H1 (cell line): ENCODE measurements at regions not wholly inside any gene's neighbourhood (a gene's known extent, or its start where the extent isn't known, plus 50 kb on each side); places are given as distances from the start of the nearest gene placed in this dataset.
A peak's percentile ranks its signal among the peaks of the same experiment; 100 is the strongest.

Experiments used
- CTCF ChIA-PET: fragments of 300-600 bp; sonication (Branson Sonifier 250); formaldehyde crosslinking; loops from one replicate; lab custom pipeline; 2021; ENCODE audit not compliant: partially characterized antibody; lab: Charles Lee
- POLR2A ChIA-PET: fragments of 300-600 bp; sonication (Branson Sonifier 250); formaldehyde crosslinking; loops from one replicate; lab custom pipeline; 2021; ENCODE audit warnings: inconsistent platforms; ENCODE audit not compliant: partially characterized antibody; lab: Charles Lee
- DNase-seq, 2 experiments: peaks; one replicate each; pipeline versions ENCODE4 v3.0.0 to v3.0.0-alpha.2; 2010 to 2022; ENCODE audit warnings: low spot score in 2 of 2, low read depth in 1 of 2, mixed read lengths in 1 of 2
- FAIRE-seq: peaks from 2 replicates; lab custom pipeline; 2011; peaks lifted over from hg19 to GRCh38; lab: Jason Lieb, UNC
- H2AFZ ChIP-seq: 2 replicates; pipeline ENCODE4 v1.8.1; 2012; ENCODE audit warnings: low read length, inconsistent platforms
- H2AK5ac ChIP-seq: 2 replicates; pipeline ENCODE4 v1.6.1; 2013; ENCODE audit warnings: low read depth, low read length
- H2BK120ac ChIP-seq: replicated peaks from 2 replicates; pipeline ENCODE3; 2013; ENCODE audit warnings: low read depth, low read length, inconsistent platforms
- H2BK12ac ChIP-seq: 2 replicates; pipeline ENCODE4 v1.6.1; 2013; ENCODE audit warnings: low read depth, low read length
- H2BK15ac ChIP-seq: 2 replicates; pipeline ENCODE4 v1.6.1; 2013; ENCODE audit warnings: low read length
- H2BK20ac ChIP-seq: 2 replicates; pipeline ENCODE4 v1.6.1; 2013; ENCODE audit warnings: low read length
- H2BK5ac ChIP-seq: 2 replicates; pipeline ENCODE4 v1.6.1; 2013; ENCODE audit warnings: low read depth, low read length
- H3K14ac ChIP-seq: 2 replicates; pipeline ENCODE4 v1.6.1; 2013; ENCODE audit warnings: inconsistent platforms; ENCODE audit not compliant: insufficient read length
- H3K18ac ChIP-seq: 2 replicates; pipeline ENCODE4 v1.6.1; 2013; ENCODE audit warnings: low read length; ENCODE audit errors: extremely low read depth
- H3K23ac ChIP-seq: 2 replicates; pipeline ENCODE4 v1.6.1; 2013; ENCODE audit warnings: inconsistent platforms; ENCODE audit not compliant: insufficient read length
- H3K23me2 ChIP-seq: 2 replicates; pipeline ENCODE4 v1.6.1; 2013; ENCODE audit warnings: low read depth, low read length
- H3K27ac ChIP-seq: 2 replicates; pipeline ENCODE4 v1.6.1; 2011; ENCODE audit warnings: low read depth, low read length, inconsistent platforms
- H3K27me3 ChIP-seq, 4 experiments: replicated peaks in 1 of 4; 1 replicate in 1 of 4; 2 replicates in 3 of 4; pipeline versions ENCODE4 v1.6.1 to v1.8.1; 2011 to 2013; ENCODE audit warnings: low read length in 3 of 4, mild to moderate bottlenecking in 3 of 4, inconsistent platforms in 2 of 4, mixed read lengths in 2 of 4, moderate library complexity in 1 of 4; ENCODE audit not compliant: control insufficient read depth in 3 of 4, insufficient read depth in 3 of 4; ENCODE audit errors: extremely low read depth in 1 of 4
- H3K36me3 ChIP-seq, 4 experiments: 2 replicates each; pipeline versions ENCODE4 v1.6.1 to v1.8.1; 2011 to 2013; ENCODE audit warnings: mild to moderate bottlenecking in 4 of 4, low read length in 3 of 4, moderate library complexity in 2 of 4, control low read depth in 1 of 4, inconsistent platforms in 1 of 4; ENCODE audit not compliant: insufficient read depth in 4 of 4, control insufficient read depth in 2 of 4
- H3K4ac ChIP-seq: replicated peaks from 2 replicates; pipeline ENCODE3; 2013; ENCODE audit warnings: low read length, low read depth, mixed read lengths, inconsistent platforms; ENCODE audit not compliant: insufficient read length
- H3K4me1 ChIP-seq, 4 experiments: replicated peaks in 1 of 4; 1 replicate in 1 of 4; 2 replicates in 3 of 4; pipeline versions ENCODE4 v1.6.1 to v1.8.1; 2011 to 2013; ENCODE audit warnings: low read length in 3 of 4, inconsistent platforms in 2 of 4, mixed read lengths in 1 of 4; ENCODE audit not compliant: insufficient read depth in 4 of 4, control insufficient read depth in 3 of 4
- H3K4me2 ChIP-seq, 2 experiments: 2 replicates each; pipeline versions ENCODE4 v1.6.1 to v1.8.1; 2011 to 2013; ENCODE audit warnings: low read depth in 2 of 2, low read length in 2 of 2, control low read depth in 1 of 2, inconsistent platforms in 1 of 2, mild to moderate bottlenecking in 1 of 2; ENCODE audit not compliant: insufficient read depth in 1 of 2
- H3K4me3 ChIP-seq, 4 experiments: fragments of 200-600, 300-600 bp in 1 of 4; sonication (generic), shearing (Covaris generic), sonication (Bioruptor Twin) in 1 of 4; 2 replicates each; pipeline versions ENCODE4 v1.5.1 to v1.8.1; 2011 to 2016; ENCODE audit warnings: low read length in 4 of 4, low read depth in 3 of 4, control low read depth in 2 of 4, inconsistent platforms in 2 of 4, mild to moderate bottlenecking in 2 of 4, mixed read lengths in 1 of 4, moderate library complexity in 1 of 4; ENCODE audit not compliant: insufficient read depth in 2 of 4; ENCODE audit errors: extremely low read depth in 1 of 4
- H3K56ac ChIP-seq: replicated peaks from 2 replicates; pipeline ENCODE3; 2013; ENCODE audit warnings: low read depth, mild to moderate bottlenecking, mixed read lengths, low read length, inconsistent platforms; ENCODE audit not compliant: insufficient read length
- H3K79me1 ChIP-seq: 2 replicates; pipeline ENCODE4 v1.6.1; 2013; ENCODE audit warnings: low read depth, low read length, control low read depth
- H3K79me2 ChIP-seq, 2 experiments: 2 replicates each; pipeline versions ENCODE4 v1.6.1 to v1.8.1; 2012 to 2013; ENCODE audit warnings: low read length in 2 of 2, mild to moderate bottlenecking in 2 of 2, inconsistent platforms in 1 of 2; ENCODE audit not compliant: insufficient read depth in 2 of 2, control insufficient read depth in 1 of 2
- H3K9ac ChIP-seq, 4 experiments: replicated peaks in 1 of 4; 1 replicate in 1 of 4; 2 replicates in 3 of 4; pipeline versions ENCODE4 v1.6.1 to v1.8.1; 2011 to 2013; ENCODE audit warnings: low read depth in 3 of 4, low read length in 3 of 4, control low read depth in 2 of 4, mild to moderate bottlenecking in 2 of 4, moderate library complexity in 2 of 4, inconsistent platforms in 1 of 4; ENCODE audit errors: extremely low read depth in 1 of 4
- H3K9me3 ChIP-seq, 2 experiments: 2 replicates each; pipeline versions ENCODE4 v1.6.1 to v1.8.1; 2012 to 2013; ENCODE audit warnings: mild to moderate bottlenecking in 2 of 2, moderate library complexity in 2 of 2, control low read depth in 1 of 2, inconsistent platforms in 1 of 2, low read depth in 1 of 2, low read length in 1 of 2, mixed read lengths in 1 of 2; ENCODE audit not compliant: insufficient read depth in 2 of 2
- H4K20me1 ChIP-seq, 2 experiments: replicated peaks in 1 of 2; 2 replicates each; pipeline versions ENCODE3 to v1.8.1; 2011 to 2013; ENCODE audit warnings: inconsistent platforms in 2 of 2, low read length in 2 of 2, mild to moderate bottlenecking in 1 of 2; ENCODE audit not compliant: insufficient read depth in 2 of 2, control insufficient read depth in 1 of 2
- H4K5ac ChIP-seq: 2 replicates; pipeline ENCODE4 v1.6.1; 2013; ENCODE audit warnings: low read length, low read depth, mixed read lengths, inconsistent platforms; ENCODE audit not compliant: insufficient read length
- H4K8ac ChIP-seq: 2 replicates; pipeline ENCODE4 v1.8.0; 2013; ENCODE audit warnings: mild to moderate bottlenecking, moderate library complexity, low read length, inconsistent platforms; ENCODE audit not compliant: insufficient read depth; ENCODE audit errors: extremely low read depth
- H4K91ac ChIP-seq: replicated peaks from 2 replicates; pipeline ENCODE3; 2013; ENCODE audit warnings: low read length, mixed read lengths, inconsistent platforms; ENCODE audit not compliant: insufficient read length
- EGR1 ChIP-seq: IDR thresholded peaks from 2 replicates; pipeline ENCODE4 v1.6.1; 2011; ENCODE audit warnings: low read depth, low read length, borderline replicate concordance
- POLR2A ChIP-seq, 2 experiments: IDR thresholded peaks; 1 replicate in 1 of 2; 2 replicates in 1 of 2; pipeline ENCODE4 v1.6.1; 2011; ENCODE audit warnings: low read depth in 2 of 2, low read length in 2 of 2, mild to moderate bottlenecking in 2 of 2; ENCODE audit errors: control extremely low read depth in 1 of 2
- RXRA ChIP-seq: IDR thresholded peaks from 2 replicates; pipeline ENCODE4 v1.6.1; 2011; ENCODE audit warnings: low read depth, mild to moderate bottlenecking, low read length, moderate library complexity; ENCODE audit not compliant: insufficient read depth
- WGBS, 2 experiments: shearing (Covaris generic) in 1 of 2; methylation state at CpG; one replicate each; pipeline versions ENCODE4 v1.1.6 to v1.1.7; 2013 to 2015; ENCODE audit warnings: low lambda C conversion rate in 2 of 2, mixed read lengths in 2 of 2, inconsistent platforms in 1 of 2, low coverage in 1 of 2, missing lambda C conversion rate in 1 of 2; ENCODE audit not compliant: insufficient replicate concordance in 2 of 2, insufficient coverage in 1 of 2, insufficient read length in 1 of 2; ENCODE audit errors: extremely low coverage in 1 of 2, missing lambda C conversion rate in 1 of 2; 5-methylcytosine and 5-hydroxymethylcytosine counted together

- no peak overlapping the region for H3K4me2 ChIP-seq
- POLR2A ChIA-PET, result no interaction called here
- WGBS, 2 experiments, result 83% methylated on average over 3 of the region's 3 CpGs; no CpG with 5 or more reads in 1 of the 2 experiments
- TF ChIP-seq POLR2A (IDR thresholded peaks at IDR 0.05; ENCODE audit: control extremely low read depth in 1 of 2, low read depth in 2 of 2, low read length in 2 of 2) (no peak), EGR1 (no peak), RXRA (no peak)
- no peaks in the 10 kb centered on the region for H3K79me1 ChIP-seq
- no peak overlapping the region for H2AK5ac ChIP-seq
- H3K36me3 ChIP-seq, result no peaks in the 10 kb centered on the region
- FAIRE-seq (no peak), DNase-seq (peak in 1 of 2 experiments; percentile 23)
- H3K23me2 ChIP-seq, result no peaks in the 10 kb centered on the region
- H3K18ac ChIP-seq, result no peak overlapping the region
- no peak overlapping the region for H3K4me3 ChIP-seq
- H3K14ac ChIP-seq, result no peak overlapping the region
- no peak overlapping the region for H3K9ac ChIP-seq
- no peak overlapping the region for H4K8ac ChIP-seq
- no peaks in the 10 kb centered on the region for H3K9me3 ChIP-seq
- no peak overlapping the region for H2AFZ ChIP-seq
- peak overlapping the region; percentile 27; the same call in 1 of the 2 replicates for H2BK12ac ChIP-seq
- 0 out of 2 replicates have a peak overlapping the region, but pooled peaks have one; percentile 29 for H2BK15ac ChIP-seq
- H4K91ac ChIP-seq, result no peak overlapping the region
- H2BK20ac ChIP-seq, result no peak overlapping the region
- H2BK5ac ChIP-seq, result no peak overlapping the region
- H4K5ac ChIP-seq, result no peak overlapping the region
- H4K20me1 ChIP-seq, result no peaks in the 10 kb centered on the region
- H2BK120ac ChIP-seq, result no peak overlapping the region
- no peak overlapping the region for H3K56ac ChIP-seq
- H3K23ac ChIP-seq, result no peak overlapping the region
- no peak overlapping the region for H3K27ac ChIP-seq
- no peaks in the 10 kb centered on the region for H3K79me2 ChIP-seq
- H3K27me3 ChIP-seq, result no peaks in the 10 kb centered on the region
- CTCF ChIA-PET, result interaction anchor here (0.8 kb wide), 1 partner anchor 348 kb away, joined by 3 read pairs; no protein-coding TSS in a partner anchor
- H3K4ac ChIP-seq, result no peak overlapping the region
- peaks cover 0 to 2% (median under 1%) of the 10 kb centered on the region in 4 experiments; a peak in 2 of 7 replicates for H3K4me1 ChIP-seq
Observed at GRCh38 chr6:4666886-4667513, 109.2 kb upstream of the CDYL start.
